Stimulated activated naive CD8-positive, alpha-beta T cell treated with anti-CD3 and anti-CD28 coated beads, Interleukin-15, Interleukin-2, amounts not matched to agents 100 ng/mL and 50 ng/mL, for 24 hours (primary cell): ENCODE measurements at regions not wholly inside any gene's neighbourhood (a gene's known extent, or its start where the extent isn't known, plus 50 kb on each side); places are given as distances from the start of the nearest gene placed in this dataset.
A peak's percentile ranks its signal among the peaks of the same experiment; 100 is the strongest.
"Not testable (repeated sequence)": the region's sequence is repeated elsewhere in the genome, so short reads cannot be mapped to it uniquely, and the experiment has no call there.

Source experiments
- H3K27ac Mint-ChIP-seq: one replicate; pipeline ENCODE4 v1.8.0; 2021; ENCODE audit warnings: mild to moderate bottlenecking, mixed read lengths
- H3K27me3 Mint-ChIP-seq: one replicate; pipeline ENCODE4 v1.8.0; 2021; ENCODE audit warnings: mixed read lengths
- H3K36me3 Mint-ChIP-seq: one replicate; pipeline ENCODE4 v1.8.0; 2021; ENCODE audit warnings: low read depth, mixed read lengths
- H3K4me1 Mint-ChIP-seq: one replicate; pipeline ENCODE4 v1.8.0; 2021; ENCODE audit warnings: low read depth, mixed read lengths
- H3K4me3 Mint-ChIP-seq: one replicate; pipeline ENCODE4 v1.8.0; 2021; ENCODE audit warnings: mild to moderate bottlenecking, mixed read lengths
- H3K9me3 Mint-ChIP-seq: one replicate; pipeline ENCODE4 v1.8.0; 2021; ENCODE audit warnings: mixed read lengths

GRCh38 chr3:130151555-130151954 is 69.9 kb downstream of the ALG1L2 start:
- not testable (repeated sequence) for H3K27ac Mint-ChIP-seq, H3K36me3 Mint-ChIP-seq, H3K4me1 Mint-ChIP-seq

GRCh38 chr3:130153247-130153646 is 71.6 kb downstream of the ALG1L2 start:
- not testable (repeated sequence) for H3K36me3 Mint-ChIP-seq, H3K4me1 Mint-ChIP-seq, H3K4me3 Mint-ChIP-seq

More at GRCh38 chr3:130151555-130151954, 69.9 kb downstream of the ALG1L2 start:
- H3K4me3 Mint-ChIP-seq, H3K27me3 Mint-ChIP-seq, H3K9me3 Mint-ChIP-seq: not testable (repeated sequence)

GRCh38 chr3:130155464-130155863 is 73.8 kb downstream of the ALG1L2 start:
- H3K27me3 Mint-ChIP-seq, H3K4me3 Mint-ChIP-seq, H3K9me3 Mint-ChIP-seq, H3K27ac Mint-ChIP-seq, H3K4me1 Mint-ChIP-seq, H3K36me3 Mint-ChIP-seq: not testable (repeated sequence)

More at GRCh38 chr3:130153247-130153646, 71.6 kb downstream of the ALG1L2 start:
- H3K27ac Mint-ChIP-seq, H3K9me3 Mint-ChIP-seq, H3K27me3 Mint-ChIP-seq: not testable (repeated sequence)

GRCh38 chr3:130166856-130167255 is 85.2 kb downstream of the ALG1L2 start:
- not testable (repeated sequence) for H3K27me3 Mint-ChIP-seq, H3K4me1 Mint-ChIP-seq, H3K9me3 Mint-ChIP-seq, H3K4me3 Mint-ChIP-seq, H3K27ac Mint-ChIP-seq, H3K36me3 Mint-ChIP-seq

DNA sequence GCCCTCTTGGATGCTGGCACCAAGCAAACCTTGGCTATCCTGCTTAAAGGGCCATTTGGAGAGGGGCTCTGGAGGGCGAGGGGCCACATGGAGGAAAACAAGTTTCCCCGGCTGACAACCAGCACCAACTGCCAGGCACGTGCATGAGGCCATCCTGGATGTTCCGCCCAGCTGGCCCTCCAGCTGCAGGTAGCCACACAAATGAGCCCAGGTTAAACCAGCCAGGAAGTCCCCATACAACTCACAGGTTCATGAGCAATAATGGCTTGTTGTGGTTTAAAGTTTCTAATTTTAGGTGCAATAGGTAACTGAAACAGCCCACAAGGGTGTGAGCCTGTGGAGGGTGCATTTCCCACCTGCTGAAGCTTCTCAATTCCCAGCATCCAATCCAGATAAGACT is 93.6 kb downstream of the ALG1L2 start:
- H3K4me1 Mint-ChIP-seq, result peaks cover 22% of the 10 kb centered on the region
- not testable (repeated sequence) for H3K27me3 Mint-ChIP-seq, H3K36me3 Mint-ChIP-seq, H3K4me3 Mint-ChIP-seq, H3K27ac Mint-ChIP-seq, H3K9me3 Mint-ChIP-seq

- H3K4me1 Mint-ChIP-seq, result peaks cover 23% of the 10 kb centered on the region
- H3K36me3 Mint-ChIP-seq, H3K4me3 Mint-ChIP-seq, H3K27me3 Mint-ChIP-seq, H3K27ac Mint-ChIP-seq, H3K9me3 Mint-ChIP-seq: not testable (repeated sequence)
These were observed 95.0 kb downstream of the ALG1L2 start for GRCh38 chr3:130176476-130177256.

DNA sequence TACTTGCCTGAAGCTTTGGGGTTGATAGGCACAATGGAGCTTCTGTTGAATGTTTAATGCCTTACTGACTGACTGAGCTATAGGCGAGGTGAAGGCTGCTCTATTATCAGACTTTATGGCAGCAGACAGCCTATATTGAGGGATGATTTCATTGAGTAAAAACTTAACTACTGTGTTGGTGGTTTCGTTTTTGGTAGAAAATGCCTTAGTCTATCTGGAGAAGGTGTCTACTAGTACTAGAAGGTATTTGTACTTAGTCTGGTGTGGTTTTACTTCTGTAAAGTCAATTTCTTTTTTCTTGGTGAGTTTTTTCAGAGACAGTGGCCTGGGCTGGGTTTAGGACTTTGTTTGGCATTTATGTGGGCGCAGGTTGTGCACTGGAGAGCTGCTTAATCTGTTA is 97.2 kb downstream of the ALG1L2 start:
- Mint-ChIP-seq H3K4me3 (peak overlapping the region; percentile 80), H3K4me1 (peaks cover 23% of the 10 kb centered on the region)
- not testable (repeated sequence) for H3K27me3 Mint-ChIP-seq

GRCh38 chr3:130179353-130179970 is 97.8 kb downstream of the ALG1L2 start:
- Mint-ChIP-seq H3K4me1 (peaks cover 23% of the 10 kb centered on the region), H3K27ac (peak overlapping the region; percentile 88), H3K4me3 (peak overlapping the region; percentile 80)
- not testable (repeated sequence) for H3K27me3 Mint-ChIP-seq, H3K36me3 Mint-ChIP-seq, H3K9me3 Mint-ChIP-seq

More for the DNA sequence above, 97.2 kb downstream of the ALG1L2 start:
- not testable (repeated sequence) for H3K36me3 Mint-ChIP-seq, H3K9me3 Mint-ChIP-seq
- H3K27ac Mint-ChIP-seq, result peak overlapping the region; percentile 88

DNA sequence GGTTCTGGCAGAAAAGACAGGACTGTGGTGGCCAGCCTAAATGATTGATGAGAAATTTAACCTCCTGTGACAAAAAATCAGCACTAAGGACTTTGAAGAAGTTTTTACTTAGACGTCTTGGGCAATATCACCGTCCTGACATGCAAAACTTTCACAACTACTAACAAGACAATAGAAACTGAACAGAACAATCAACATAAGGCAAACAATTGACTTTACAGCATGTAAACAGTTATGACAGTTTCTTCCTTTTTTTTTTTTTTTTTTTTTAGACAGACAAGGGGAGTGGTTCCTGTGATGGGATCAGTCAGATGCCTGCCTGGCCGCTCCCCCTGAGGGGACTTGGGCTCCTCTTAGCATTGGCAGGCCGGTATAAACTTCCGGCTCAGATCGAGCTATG is 100.8 kb downstream of the ALG1L2 start:
- H3K4me1 Mint-ChIP-seq, result peaks cover 23% of the 10 kb centered on the region
- H3K27me3 Mint-ChIP-seq, H3K36me3 Mint-ChIP-seq, H3K9me3 Mint-ChIP-seq, H3K4me3 Mint-ChIP-seq, H3K27ac Mint-ChIP-seq: not testable (repeated sequence)

GRCh38 chr3:130183689-130184088 is 102.1 kb downstream of the ALG1L2 start:
- not testable (repeated sequence) for H3K27ac Mint-ChIP-seq, H3K36me3 Mint-ChIP-seq, H3K4me3 Mint-ChIP-seq, H3K27me3 Mint-ChIP-seq, H3K9me3 Mint-ChIP-seq
- peaks cover 16% of the 10 kb centered on the region for H3K4me1 Mint-ChIP-seq

DNA sequence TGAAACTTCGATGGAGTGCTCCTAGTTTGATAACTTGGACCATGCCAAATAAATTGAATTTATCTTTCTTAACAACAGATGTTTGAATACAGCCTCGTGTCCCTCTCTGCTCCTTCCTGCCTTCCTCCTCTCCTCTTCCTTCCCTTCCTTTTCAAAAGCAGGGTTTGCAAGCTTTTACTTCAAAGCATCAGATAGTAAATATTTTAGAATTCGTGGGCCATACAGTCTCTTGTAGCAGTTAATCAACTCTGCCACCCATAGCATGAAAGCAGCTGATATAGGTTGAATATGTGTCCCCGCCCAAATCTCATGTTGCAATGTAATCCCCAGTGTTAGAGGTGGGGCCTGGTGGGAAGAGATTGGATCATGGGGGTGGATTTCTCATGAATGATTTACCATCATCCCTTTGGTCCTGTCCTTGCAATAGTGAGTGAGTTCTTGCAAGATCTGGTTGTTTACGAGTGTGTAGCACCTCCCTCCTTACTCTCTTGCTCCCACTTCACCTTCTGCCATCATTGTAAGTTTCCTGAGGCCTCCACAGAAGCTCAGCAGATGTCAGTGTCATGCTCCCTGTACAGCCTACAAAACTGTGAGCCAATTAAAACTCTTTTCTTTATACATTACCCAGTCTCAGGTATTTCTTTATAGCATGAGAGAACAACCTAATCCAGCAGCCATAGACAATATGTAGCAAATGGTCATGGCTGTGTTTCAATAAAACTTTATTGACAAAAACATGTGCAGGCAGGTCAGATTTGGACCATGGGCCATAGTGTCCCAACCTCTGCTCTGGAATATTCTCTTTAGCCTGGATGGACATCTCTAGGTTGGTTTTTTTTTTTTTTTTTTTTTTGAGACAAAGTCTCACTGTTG is 102.8 kb downstream of the ALG1L2 start:
- not testable (repeated sequence) for H3K4me3 Mint-ChIP-seq, H3K9me3 Mint-ChIP-seq, H3K4me1 Mint-ChIP-seq, H3K27ac Mint-ChIP-seq, H3K27me3 Mint-ChIP-seq, H3K36me3 Mint-ChIP-seq

DNA sequence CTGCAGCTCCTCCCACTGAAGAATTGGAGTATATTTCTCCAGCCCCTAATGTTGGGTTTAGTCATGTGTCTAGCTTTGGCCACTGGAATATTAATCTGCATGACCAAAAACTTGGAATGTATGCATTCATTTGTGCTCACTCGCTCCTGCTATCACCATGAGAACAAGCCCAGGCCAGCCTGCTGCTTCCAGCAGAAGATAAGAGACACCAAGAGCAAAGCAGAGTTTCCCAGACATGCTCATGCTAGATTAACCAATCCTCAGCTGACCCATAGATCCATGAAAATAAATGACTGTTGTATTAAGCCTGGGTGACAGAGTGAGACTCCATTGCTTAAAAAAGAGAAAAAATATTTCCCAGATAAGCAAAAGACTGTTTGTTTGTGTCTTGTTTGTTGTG is 119.6 kb downstream of the ALG1L2 start:
- peaks cover 15% of the 10 kb centered on the region for H3K9me3 Mint-ChIP-seq
- not testable (repeated sequence) for H3K4me3 Mint-ChIP-seq, H3K27me3 Mint-ChIP-seq, H3K4me1 Mint-ChIP-seq, H3K36me3 Mint-ChIP-seq, H3K27ac Mint-ChIP-seq

- not testable (repeated sequence) for H3K4me1 Mint-ChIP-seq, H3K27me3 Mint-ChIP-seq, H3K27ac Mint-ChIP-seq, H3K4me3 Mint-ChIP-seq, H3K36me3 Mint-ChIP-seq
- peaks cover 15% of the 10 kb centered on the region for H3K9me3 Mint-ChIP-seq
These were observed 122.0 kb downstream of the ALG1L2 start for GRCh38 chr3:130203633-130204032.

DNA sequence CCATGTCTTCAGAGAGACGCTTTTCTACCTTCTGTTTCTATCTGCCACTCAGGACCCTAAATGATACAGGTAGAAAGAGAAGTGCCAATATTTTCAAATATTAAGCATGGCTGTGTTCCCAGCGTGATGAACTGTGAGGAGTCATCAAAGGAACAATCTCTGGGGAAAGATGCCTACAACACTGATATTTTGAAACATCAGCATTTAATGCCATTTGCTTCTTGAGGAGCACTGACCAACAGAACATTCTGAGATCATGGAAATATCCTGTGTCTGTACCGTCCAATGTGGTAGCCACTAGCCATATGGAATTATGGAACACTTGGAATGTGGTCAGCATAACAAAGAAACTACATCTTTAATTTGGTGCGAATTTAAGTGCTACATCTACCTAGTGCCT is 117.9 kb upstream of the COL6A5 start:
- H3K27ac Mint-ChIP-seq, result no peak overlapping the region
- H3K4me1 Mint-ChIP-seq, result no peaks in the 10 kb centered on the region
- no peaks in the 10 kb centered on the region for H3K9me3 Mint-ChIP-seq
- peaks cover 1% of the 10 kb centered on the region for H3K27me3 Mint-ChIP-seq
- H3K4me3 Mint-ChIP-seq, result no peak overlapping the region
- no peaks in the 10 kb centered on the region for H3K36me3 Mint-ChIP-seq

GRCh38 chr3:130242850-130243569 is 102.5 kb upstream of the COL6A5 start:
- Mint-ChIP-seq H3K9me3 (no peaks in the 10 kb centered on the region), H3K27ac (no peak overlapping the region), H3K27me3 (no peaks in the 10 kb centered on the region), H3K4me3 (no peak overlapping the region), H3K4me1 (no peaks in the 10 kb centered on the region), H3K36me3 (no peaks in the 10 kb centered on the region)
